Left colon (tissue), 2 donors: ENCODE measurements at regions not wholly inside any gene's neighbourhood (a gene's known extent, or its start where the extent isn't known, plus 50 kb on each side); places are given as distances from the start of the nearest gene placed in this dataset.
A peak's percentile ranks its signal among the peaks of the same experiment; 100 is the strongest.
"Not testable (repeated sequence)": the region's sequence is repeated elsewhere in the genome, so short reads cannot be mapped to it uniquely, and the experiment has no call there.

Experiments
- ATAC-seq: fragments of 200-7000 bp; cut with Tn5 transposase; one replicate; pipeline ENCODE4 v1.9.1; 2020; ENCODE audit warnings: mild to moderate bottlenecking, moderate library complexity
- DNase-seq, 2 donors: peaks; one replicate each; pipeline ENCODE4 v3.0.0-alpha.2; 2020
- intact Hi-C, 2 donors: fragments of 100-400 bp; cut with DNase I in 1 of 2; cut with micrococcal nuclease in 1 of 2; formaldehyde crosslinking; loops; one replicate each; pipeline versions ENCODE4 v1.11.2 to v1.14.0; 2022; cut with DNase I, micrococcal nuclease
- donor health status: DM: no; HTN: no; CAD: no.
- donor health status: DM: yes; HTN: yes; CAD: no.

DNA sequence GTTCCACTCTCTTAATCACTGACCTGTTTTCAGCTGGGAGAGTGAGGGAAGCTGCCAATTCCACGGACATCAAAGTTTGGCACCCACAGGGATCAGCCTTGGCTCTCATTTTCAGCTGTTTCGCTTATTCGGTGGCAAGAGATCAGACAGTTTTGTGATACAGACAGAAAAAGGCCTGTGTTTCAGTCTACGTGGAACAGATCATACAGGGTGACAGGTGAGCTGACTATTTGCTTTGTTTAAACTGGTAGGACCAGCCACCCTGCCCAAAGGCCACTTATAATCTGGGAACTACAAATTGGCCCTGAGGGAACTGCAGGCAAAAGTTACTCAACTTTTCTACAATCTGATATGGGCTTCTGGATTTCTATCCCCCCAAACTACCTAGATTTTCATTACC is 128.6 kb downstream of the ZNF467 start:
- no peak for DNase-seq
- intact Hi-C loops = no loop called here
- no peak for ATAC-seq

DNA sequence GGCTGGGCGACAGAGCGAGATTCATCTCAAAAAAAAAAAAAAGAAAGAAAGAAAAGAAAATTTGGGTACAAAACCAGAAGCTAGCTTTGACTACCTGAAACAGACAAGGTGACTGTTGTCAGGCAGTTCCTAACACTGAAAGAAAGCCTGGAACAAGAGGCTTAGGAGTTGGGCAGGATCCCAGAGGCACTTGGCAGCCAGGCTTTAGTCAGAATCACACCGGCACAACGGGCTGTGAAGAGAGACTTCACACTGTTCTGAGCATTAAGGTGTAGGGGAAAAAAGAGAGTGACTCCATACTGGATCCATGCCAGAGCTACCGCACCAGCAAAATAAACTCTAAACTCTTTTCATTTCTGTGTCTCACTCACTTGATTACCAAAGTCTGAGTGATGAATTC is 130.8 kb downstream of the ZNF467 start:
- DNase-seq = no peak
- intact Hi-C loops = no loop called here
- ATAC-seq = no peak

DNA sequence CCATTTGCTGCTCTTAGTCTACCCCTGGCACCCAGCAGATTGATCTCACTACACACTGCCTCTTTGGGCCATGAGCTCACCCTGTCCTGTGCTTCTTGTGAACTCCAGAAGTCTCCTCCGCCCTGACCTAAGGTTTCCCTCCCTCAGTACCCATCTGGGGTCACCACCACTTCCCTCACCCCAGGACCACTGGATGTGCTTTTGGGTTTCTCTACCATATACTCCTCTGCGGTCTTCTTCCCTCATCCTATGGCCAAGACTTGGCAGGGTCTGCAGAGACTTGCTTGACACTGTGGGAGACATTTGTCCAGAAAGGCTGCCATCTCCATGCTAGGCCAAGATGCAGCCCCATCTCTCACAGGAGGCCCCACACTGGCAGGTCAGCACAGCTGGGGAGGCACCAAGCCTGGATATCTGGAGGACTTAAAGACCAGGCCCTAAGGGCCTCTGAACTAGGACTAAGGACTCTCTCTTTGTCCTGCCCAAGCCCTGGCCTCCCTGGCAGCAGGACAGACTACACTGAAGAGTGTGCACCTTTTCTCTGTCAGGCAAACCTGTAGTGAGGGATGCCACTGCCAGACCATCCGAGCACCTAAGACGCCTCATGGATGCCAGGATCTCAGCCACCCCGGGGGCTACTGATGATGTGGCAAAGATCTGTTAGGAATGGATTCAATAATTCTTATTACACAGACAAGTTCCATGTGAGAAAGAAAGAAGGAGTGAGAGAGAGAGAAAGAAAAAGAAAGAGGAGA is 134.6 kb downstream of the ZNF467 start:
- no peak for ATAC-seq
- intact Hi-C loops = no loop called here
- no peak for DNase-seq

DNA sequence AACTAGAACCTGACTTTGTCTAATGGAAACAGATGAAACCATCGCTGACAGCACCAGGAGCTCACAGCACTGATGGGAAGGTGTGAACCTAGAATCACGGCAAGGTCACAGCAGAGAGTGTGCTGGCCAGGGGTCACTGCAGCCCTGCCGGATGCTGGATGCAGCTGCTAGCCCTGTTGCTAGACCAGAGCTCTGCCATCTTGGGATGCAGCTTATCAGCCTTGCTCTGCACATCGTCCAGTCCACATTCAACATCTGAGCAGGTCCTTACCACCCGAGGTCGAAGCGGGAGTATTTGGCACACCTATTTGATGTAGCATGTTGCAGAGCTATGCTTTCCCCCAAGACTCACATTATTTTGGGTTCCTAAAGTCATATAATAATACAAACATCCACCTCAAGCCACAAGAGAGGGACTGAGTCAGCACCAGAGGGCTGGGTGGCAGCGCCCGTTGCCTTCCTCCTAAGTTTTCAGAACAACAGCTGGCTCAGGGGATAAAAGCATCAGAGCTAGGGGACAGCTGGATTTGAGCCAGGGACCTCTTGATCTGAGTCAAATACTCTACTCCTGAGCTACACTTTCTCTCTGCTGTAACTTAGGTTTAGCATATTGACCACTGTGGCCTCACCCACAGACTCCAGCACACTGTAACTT is 135.3 kb downstream of the ZNF467 start:
- DNase-seq = no peak
- no peak for ATAC-seq
- intact Hi-C loops = no loop called here

DNA sequence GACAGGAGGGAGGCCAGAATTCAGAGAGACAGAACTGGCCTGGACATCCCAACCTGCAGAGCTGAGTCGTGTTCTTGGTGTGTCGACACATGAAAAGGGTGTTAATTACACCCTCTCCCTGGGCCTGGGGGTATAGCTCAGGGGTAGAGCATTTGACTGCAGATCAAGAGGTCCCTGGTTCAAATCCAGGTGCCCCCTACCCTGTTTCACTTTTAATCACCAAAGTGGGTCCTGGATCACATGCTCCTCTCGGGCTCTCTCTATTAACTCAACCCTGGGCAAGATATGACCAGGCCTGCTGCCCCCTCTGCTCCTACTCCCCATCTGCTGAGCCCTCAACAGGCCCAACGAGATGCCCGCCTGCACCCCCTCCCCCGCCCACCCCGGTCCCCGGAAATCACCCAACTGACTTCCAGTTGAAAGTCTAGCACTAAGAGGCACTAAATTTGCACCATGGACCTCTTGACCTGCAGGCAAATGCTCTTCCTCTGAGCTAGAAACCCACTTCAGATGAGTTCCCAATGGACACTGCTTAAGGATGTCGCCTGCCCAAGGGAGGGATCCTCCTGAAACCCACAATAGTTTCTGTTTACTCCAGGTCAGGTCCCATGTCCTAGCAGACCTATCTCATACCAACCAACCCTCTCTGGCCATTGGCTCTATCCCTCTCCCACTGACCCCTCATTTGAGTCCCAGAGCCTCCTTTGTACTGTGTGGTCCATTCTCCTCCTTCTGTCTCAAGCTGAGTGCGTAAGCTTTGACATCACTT is 137.6 kb downstream of the ZNF467 start:
- ATAC-seq = no peak
- intact Hi-C loops = no loop called here
- DNase-seq = no peak

DNA sequence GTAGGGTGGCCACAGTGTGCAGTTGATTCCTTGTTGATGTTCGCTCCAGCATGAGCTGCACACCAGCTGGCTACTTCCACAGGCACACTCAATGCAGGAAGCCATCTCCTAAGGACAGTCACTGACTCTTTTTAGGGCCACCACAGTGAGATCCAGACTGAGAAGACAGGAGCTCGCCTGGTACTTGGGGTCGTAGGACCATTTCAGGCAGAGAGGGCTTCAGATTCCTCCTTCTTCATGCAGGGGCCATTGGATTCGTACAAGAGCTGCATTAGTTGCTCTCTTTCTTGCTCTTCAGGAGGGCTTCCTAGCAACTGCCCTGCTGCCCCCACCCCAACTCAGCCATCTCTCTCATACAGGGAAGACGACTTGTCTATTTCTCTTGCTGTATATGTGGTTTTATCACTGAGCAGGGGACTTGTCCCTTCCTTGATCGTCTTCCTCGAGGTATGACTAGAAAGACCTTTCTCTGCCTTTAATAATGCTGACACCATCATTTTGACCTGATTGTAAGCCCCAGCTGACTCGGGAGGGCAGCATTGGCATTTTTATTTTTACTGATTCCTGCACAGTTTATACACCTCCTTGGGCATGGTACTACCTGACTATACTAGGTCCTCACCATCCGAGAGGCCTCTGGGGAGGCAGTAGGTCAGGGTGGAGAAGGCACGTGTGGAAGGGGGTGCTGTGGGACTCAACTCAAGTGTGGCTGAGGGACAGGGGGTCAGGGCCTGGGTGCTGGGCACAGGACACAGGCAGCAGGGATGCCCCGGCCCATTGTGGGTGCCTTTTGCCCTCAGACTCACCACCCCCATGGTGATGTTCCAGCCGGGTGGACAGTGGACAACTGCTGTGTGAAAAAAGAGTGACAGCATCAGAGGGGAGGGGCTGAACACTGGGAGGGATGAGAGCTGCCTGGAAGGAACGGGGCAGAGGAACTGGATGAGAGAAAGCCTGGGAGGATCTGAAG is 136.7 kb upstream of the ZNF746 start:
- no peak for DNase-seq

DNA sequence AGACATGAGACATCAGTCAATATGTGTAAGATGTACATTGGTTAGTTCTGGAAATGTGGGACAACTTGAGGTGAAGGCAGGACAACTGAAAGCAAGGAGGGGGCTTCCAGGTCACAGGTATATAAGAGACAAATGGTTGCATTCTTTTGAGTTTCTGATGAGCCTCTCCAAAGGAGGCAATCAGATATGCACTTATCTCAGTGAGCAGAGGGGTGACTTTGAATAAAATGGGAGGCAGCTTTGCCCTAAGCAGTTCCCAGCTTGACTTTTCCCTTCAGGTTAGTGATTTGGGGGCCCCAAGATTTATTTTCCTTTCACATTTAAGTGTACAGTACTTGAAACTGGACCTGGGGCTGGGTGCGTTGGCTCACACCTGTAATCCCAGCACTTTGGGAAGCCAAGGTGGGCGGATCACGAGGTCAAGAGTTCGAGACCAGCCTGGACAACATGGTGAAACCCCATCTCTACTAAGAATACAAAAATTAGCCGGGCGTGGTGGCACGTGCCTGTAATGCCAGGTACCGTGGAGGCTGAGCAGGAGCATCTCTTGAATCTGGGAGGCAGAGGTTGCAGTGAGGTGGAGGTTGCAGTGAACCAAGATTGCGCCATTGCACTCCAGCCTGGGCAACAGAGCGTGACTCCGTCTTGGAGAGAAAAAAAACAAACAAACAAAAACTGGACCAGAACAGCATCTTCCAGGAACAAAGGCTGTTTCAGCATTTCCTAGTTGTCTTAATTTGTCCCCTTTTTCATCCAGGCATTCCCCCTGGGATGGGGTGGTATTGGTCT is 130.9 kb upstream of the ZNF746 start:
- DNase-seq, ATAC-seq, intact Hi-C loops: not testable (repeated sequence)

More for the DNA sequence above, 136.7 kb upstream of the ZNF746 start:
- no peak for ATAC-seq
- intact Hi-C loops = no loop called here

DNA sequence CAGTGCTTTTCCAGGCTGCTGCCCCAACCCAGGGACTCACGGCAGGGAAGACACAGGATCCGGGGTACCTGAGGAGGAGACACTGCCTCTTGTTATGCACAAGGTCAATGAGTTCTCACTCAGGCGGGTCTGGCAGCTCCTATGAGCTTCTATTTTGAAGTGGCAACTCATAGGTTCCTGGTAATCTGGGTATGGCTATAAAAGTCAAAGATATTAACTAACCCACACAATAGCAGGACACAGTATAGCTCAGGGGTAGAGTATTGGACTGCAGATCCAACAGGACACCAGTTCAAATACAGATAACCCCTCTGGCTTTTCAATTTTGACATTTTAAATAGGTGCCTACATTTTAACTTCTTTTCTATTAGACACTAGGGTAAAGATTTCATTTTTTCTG is 130.3 kb upstream of the ZNF746 start:
- DNase-seq (no peak), ATAC-seq (no peak)
- intact Hi-C loops = no loop called here

DNA sequence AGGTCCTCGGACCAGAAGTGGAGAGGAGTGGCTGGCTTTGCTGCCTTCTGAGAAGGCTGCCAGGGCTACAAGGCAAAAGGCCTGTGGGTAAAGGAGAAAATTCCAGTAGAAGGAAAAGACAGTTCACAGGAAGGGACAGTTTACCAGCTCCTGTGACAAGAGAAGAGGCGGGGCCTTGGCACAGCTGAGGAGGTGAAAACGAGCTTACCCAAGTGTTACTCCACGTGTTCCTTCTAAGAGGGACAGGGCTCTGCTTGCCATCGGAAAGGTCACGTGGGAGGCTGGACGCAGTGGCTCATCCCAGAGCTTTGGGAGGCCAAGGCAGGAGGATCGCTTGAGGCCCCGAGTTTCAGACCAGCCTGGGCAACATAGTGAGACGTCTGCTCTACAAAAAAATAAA is 129.4 kb upstream of the ZNF746 start:
- DNase-seq (no peak), ATAC-seq (no peak)
- intact Hi-C loops = no loop called here

DNA sequence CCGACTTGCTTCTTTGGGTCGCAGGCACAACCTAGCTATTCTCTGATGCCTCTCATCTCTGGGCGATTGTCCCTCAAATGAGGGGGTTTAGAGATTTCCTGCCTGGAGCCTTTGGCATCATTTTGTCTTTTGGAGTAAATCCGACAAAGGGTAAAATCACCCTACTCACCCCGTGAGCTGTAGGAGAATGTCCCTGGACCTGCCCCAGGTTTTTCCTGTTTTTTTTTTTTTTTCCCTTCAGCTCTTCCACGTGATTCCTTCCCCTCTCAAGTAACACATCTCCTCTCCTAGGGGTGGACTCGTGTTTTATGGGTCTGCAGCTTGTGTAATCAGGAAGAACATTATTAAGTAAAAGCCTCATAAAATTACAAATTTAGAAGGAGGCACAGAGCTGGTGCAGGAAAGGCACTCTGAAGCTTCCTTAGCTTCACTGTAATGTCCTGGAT is 128.4 kb upstream of the ZNF746 start:
- DNase-seq (no peak), ATAC-seq (no peak)
- intact Hi-C loops = no loop called here

DNA sequence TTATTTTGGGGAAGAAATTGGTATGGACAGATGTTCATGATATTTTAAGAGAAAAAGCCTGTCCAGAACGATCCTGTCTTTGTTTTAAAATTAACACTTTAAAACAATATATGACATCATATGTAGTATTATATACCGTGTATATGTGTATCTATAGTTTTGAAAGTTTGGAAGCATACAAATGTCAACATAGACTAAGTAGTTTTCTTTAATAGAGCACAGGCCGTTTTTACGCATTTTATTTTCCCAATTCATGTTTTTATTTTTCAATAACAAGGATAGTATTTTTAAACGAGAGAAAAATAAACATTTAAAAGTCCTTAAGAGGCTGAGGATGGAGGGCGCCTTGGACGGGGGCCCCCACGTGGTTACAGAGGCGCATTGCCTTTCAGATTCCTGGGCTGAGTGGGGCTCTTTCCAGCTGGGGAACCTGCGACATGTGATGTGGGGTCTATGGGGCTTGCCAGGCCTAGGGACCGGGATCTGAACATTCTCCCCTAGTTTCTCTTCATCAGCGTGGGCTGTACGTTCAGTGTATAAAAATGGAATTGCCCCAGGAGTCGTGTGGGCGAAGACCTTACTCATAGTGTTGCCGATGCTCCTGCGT is 127.8 kb upstream of the ZNF746 start:
- peak; percentile 44 to 73 for DNase-seq
- peak; percentile 47 for ATAC-seq
- intact Hi-C loops = no loop called here

DNA sequence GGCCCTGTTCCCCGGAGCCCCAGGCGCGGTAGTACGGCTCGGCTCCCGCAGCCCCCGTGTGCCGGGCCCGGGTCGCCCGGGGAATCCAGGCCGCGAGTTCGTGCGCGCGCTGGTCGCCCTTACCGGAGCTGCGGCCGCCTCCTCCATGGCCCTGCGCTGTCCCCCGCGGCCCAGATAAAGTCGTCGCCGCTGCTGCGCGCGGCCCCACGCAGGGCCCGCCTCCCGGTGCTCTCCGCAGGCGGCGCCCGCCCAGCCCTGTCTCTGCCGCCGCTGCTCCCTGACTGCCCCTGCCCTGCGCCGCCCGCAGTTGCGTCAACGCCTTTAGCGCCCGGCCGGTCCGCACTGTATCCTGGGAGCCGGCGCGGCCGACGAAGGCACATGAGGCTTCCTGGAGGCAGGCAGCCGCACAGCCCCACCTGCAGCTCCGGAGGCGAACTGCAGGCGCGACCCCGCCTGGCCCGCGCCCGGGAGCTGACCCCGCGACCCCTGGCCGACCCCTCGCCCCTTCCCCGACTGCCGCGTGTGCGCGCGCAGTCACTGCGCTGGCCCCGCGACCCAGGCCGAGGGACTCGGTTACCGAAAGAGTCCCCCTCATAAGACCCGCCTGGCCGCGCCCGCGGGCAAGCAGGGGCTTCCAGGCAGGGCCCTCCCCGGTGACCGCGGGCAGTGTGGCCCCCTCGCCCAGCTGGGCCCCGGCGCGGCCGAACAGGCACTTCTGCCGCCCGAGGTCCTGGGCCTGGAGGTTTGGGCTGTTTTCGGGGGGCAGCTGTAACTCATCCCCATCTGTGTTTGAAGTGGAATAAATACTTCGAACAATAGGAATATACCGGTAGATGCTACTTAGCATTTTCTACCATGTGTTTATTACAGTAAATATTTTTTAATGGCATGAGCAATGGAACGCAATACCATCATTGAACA is 127.1 kb upstream of the ZNF746 start:
- peak; percentile 97 for ATAC-seq
- intact Hi-C loops = no loop called here
- peak; percentile 94 to 96 for DNase-seq

DNA sequence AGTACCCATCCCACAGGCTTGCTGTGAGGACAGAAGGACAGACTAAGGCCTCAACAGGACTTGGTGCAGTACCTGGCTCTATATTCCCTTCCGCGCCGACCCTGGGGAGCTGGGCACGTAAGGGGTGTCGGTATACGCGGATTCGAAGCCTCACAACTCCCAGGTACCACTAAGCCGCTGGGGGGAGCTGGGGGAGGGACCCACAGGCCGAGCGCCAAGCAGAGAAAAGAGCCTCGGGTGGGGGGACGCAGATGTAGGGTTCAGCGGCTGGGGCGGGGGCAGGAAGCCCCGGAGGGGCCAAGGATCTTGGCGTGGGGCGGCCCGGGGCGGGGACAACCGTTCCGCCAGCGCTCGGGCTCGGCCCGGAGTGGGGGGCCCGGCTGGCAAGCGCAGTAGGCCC is 126.4 kb upstream of the ZNF746 start:
- DNase-seq (peak; percentile 38 to 61), ATAC-seq (peak; percentile 36)
- intact Hi-C loops = no loop called here

DNA sequence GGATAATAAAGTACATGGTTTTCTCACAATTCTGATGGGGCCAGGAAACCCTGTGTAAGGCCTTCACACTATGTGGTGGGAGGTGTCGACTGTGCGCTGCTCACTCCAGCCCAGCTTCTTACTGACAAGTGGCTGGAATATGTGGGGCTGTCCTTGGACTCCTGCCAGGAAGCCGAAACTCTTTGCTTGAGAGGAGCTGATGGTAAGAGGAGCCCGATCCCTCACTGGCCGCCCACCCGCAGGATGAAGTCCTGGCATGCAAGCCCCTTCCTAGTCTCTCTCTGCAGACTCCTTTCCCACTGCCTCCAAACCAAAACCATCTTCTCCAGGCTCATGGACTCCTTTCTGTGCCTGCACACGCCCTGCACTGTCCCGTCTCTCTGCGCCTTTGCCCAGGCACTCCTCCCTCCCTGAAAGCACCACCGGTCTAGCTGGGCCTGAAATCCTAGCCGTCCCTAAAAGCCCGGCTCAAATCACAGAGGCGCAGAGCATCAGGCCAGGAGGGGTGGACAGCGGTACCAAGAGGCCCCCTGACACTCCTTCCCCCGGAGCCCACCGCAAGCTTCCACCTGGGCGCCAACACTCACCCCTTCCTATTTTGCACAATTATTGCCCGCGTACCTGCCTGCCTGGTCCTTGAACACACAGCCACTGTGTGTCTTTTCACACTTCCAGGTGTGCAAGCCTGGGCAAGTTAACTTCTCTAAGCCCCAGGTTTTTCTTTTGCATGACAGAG is 125.8 kb upstream of the ZNF746 start:
- peak in 1 of 2 donors; percentile 48 for DNase-seq
- intact Hi-C loops, ATAC-seq: not testable (repeated sequence)

DNA sequence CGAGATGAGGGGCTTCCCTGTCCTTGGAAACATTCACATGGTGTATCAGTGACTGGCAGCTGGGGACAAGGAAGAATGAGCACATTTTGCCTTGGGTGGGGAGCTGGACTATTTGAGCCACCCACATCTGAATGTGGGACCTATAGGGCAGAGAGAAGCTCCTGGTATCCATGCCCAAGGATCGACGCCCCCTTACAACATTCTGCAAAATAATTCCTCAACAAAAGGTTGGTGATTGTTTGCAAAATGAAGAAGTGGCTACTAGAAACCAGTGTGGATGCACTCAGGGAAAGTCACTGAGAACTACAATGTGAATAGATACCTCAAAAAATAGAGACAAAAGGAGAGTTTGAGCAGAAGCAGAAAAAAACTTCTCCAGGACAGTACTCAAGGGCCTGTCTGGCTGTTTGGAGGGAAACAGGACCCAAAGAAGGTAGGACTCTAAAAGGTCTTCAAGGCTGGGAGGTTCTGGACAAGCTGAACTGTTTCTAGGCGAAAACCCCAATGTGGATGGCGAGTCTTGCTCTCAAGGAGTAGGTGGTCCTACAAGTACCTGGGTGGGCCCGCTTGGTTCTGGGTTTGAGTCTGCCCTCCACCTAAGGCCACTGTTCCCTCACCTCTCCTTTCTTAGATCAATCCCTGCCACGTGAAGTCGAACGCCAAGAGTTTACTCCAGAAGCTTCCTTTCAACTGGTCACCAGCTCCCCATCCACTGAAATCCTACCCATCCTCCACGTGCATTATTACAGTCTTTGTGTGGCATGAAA is 125.0 kb upstream of the ZNF746 start:
- ATAC-seq = no peak
- intact Hi-C loops = no loop called here
- no peak for DNase-seq
